Inflammatory macrophage (primary cell): ENCODE measurements at regions not wholly inside any gene's neighbourhood (a gene's known extent, or its start where the extent isn't known, plus 50 kb on each side); places are given as distances from the start of the nearest gene placed in this dataset.

Experiments used
- DNase-seq, 2 donors: peaks; one replicate each; pipeline ENCODE4 v3.0.0-alpha.2; 2020 to 2022

DNA sequence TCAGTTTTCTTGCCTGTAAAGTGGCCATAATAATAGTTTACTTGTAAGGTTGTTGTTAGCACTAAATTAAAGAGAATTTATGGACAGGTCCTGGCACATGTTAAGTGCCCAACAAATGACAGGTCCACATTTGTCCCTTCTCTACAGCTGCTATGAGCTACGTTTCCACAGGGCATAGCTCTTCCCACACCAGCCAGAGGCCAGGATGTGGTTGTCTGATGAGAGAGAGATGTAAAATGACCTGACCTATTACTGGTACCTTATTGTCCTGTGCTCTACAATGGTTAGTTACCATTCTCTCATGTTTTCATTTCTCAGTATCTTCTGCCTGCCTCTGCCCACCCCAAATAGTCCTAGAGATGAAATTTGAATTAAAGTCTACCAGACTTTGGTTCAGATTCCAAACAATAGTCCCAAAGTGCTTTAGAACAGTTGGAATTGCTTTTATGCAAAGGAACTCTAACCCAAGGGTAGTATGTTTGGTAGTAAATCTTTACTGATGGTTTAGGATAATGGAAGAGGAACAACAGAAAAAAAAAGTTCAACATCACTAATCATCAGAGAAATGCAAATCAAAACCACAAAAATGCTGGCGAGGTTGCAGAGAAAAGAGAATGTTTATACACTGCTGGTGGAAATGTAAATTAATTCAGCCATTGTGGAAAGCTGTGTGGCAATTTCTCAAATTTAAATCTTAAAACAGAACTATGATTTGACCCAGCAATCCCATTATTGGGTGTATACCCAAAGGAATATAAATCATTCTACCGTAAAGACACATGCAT is 57.1 kb upstream of the ANKFN1 start:
- DNase-seq, result no peak

DNA sequence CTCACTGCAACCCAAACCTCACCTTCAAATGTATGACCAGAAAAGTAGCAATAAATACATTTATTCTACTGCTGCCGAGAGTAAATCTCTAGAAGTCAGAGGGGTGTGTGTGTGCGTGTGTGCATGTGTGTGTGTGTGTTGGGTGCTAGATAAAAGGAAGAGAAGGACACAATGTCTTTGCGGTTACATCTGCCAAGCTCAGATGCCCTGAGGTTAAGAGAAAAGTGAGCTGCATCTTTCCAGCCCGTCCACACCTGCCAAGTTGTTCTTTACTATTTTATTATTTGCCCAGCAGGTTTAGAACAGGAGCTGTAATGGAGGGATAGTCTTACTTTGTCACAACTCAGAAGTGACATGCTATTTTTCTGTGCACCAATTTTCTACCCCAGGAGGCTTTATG is 54.5 kb upstream of the ANKFN1 start:
- no peak for DNase-seq

DNA sequence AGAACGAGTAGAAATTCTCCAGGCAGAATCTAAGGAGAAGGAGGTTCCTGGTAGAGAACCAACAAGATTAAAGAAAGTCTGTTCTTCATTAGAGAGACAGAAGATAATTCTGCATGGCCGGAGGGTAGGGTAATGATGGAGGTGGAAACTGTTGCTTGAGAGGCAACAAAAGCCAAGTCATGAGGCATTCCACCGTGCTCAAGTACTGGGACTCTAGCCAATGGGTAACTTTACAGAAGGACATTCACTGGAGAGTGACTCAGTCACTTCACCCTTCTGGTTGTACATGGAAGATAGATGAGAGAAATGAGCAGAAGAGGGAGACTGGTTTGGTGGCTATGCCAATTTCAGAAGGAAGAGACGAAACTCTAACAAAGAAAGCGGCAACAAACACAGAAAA is 53.6 kb upstream of the ANKFN1 start:
- DNase-seq, result no peak
